ENCODE measurements at regions not wholly inside any gene's neighbourhood (a gene's known extent, or its start where the extent isn't known, plus 50 kb on each side); places are given as distances from the start of the nearest gene placed in this dataset.
A peak's percentile ranks its signal among the peaks of the same experiment; 100 is the strongest.

DNA sequence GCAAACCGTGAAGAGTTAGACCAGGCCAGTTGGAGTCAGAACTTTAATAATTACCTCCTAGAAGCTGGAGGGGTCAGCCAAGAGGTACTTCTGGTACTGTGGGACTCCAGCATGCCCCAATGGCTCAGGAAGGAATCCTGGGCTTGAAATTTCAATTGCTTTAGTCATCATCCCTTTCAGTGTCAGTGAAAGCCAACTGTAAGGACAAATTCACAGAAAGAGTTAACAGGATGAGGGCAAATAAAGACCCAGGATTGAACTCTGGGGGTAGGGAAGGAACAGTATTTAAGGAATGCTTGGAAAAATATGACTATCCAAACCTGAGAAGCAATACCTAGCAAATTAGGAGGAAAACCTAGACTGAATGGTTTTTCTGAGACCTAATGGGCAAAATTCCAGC is 735.1 kb upstream of the MARCKS start:
- H4K20me1 ChIP-seq (ENCODE audit: insufficient read depth, low read length), result no peaks in the 10 kb centered on the region
- peak overlapping the region; percentile 58 for H3K9ac ChIP-seq (ENCODE audit: low read length)
- no peaks in the 10 kb centered on the region for H3K79me2 ChIP-seq (ENCODE audit: insufficient read depth, low read length)
- Mint-ChIP-seq H3K27ac (ENCODE audit: unreplicated experiment) (peak overlapping the region; percentile 79), H3K36me3 (ENCODE audit: low read depth, unreplicated experiment) (no peaks in the 10 kb centered on the region), H3K27me3 (ENCODE audit: low read depth, unreplicated experiment) (no peaks in the 10 kb centered on the region), H3K9me3 (ENCODE audit: unreplicated experiment) (peaks cover 11% of the 10 kb centered on the region), H3K4me3 (ENCODE audit: unreplicated experiment) (no peak overlapping the region), H3K4me1 (ENCODE audit: low read depth, unreplicated experiment) (peaks cover 24% of the 10 kb centered on the region)
- no peaks in the 10 kb centered on the region for H3K9me3 ChIP-seq (ENCODE audit: insufficient read depth, low read depth, low read length)
- H3K4me2 ChIP-seq (ENCODE audit: low read length), result peak overlapping the region; percentile 77
- H3K27ac ChIP-seq (ENCODE audit: low read depth, low read length), result peak overlapping the region; percentile 82
- no peak overlapping the region for H3K4me3 ChIP-seq (ENCODE audit: insufficient read depth, low read depth, low read length)
- peaks cover 37% of the 10 kb centered on the region for H3K4me1 ChIP-seq (ENCODE audit: insufficient read depth, low read length)
- H3K27me3 ChIP-seq (ENCODE audit: insufficient read depth, low read length), result no peaks in the 10 kb centered on the region
- no peak overlapping the region for H2AFZ ChIP-seq (ENCODE audit: low read depth, low read length)
- peak; percentile 99 for FAIRE-seq
- peak; percentile 98 for DNase-seq (ENCODE audit: low read depth)
- TF ChIP-seq EZH2 (IDR thresholded peaks at IDR 0.05; ENCODE audit: insufficient read depth, low read length) (no peak), CTCF (IDR thresholded peaks at IDR 0.05; ENCODE audit: insufficient read depth, low read depth, low read length) (peak; percentile 48)
- H3K36me3 ChIP-seq (ENCODE audit: insufficient read depth, low read length), result no peaks in the 10 kb centered on the region

GRCh38 chr6:113125626-113126025 is 731.5 kb upstream of the MARCKS start:
- no peak overlapping the region for H3K4me3 ChIP-seq (ENCODE audit: insufficient read depth, low read depth, low read length)
- no peaks in the 10 kb centered on the region for H3K27me3 Mint-ChIP-seq (ENCODE audit: low read depth, unreplicated experiment)
- TF ChIP-seq CTCF (IDR thresholded peaks at IDR 0.05; ENCODE audit: insufficient read depth, low read depth, low read length) (no peak), EZH2 (IDR thresholded peaks at IDR 0.05; ENCODE audit: insufficient read depth, low read length) (no peak)
- H3K9me3 Mint-ChIP-seq (ENCODE audit: unreplicated experiment), result no peaks in the 10 kb centered on the region
- no peak overlapping the region for H3K4me2 ChIP-seq (ENCODE audit: low read length)
- H3K36me3 ChIP-seq (ENCODE audit: insufficient read depth, low read length), result no peaks in the 10 kb centered on the region
- H3K79me2 ChIP-seq (ENCODE audit: insufficient read depth, low read length), result no peaks in the 10 kb centered on the region
- H3K27ac Mint-ChIP-seq (ENCODE audit: unreplicated experiment), result no peak overlapping the region
- no peak overlapping the region for H3K9ac ChIP-seq (ENCODE audit: low read length)
- H3K9me3 ChIP-seq (ENCODE audit: insufficient read depth, low read depth, low read length), result no peaks in the 10 kb centered on the region
- no peak for FAIRE-seq
- peaks cover 24% of the 10 kb centered on the region for H3K4me1 ChIP-seq (ENCODE audit: insufficient read depth, low read length)
- H3K27me3 ChIP-seq (ENCODE audit: insufficient read depth, low read length), result no peaks in the 10 kb centered on the region
- no peak overlapping the region for H3K4me3 Mint-ChIP-seq (ENCODE audit: unreplicated experiment)
- no peak for DNase-seq (ENCODE audit: low read depth)
- no peaks in the 10 kb centered on the region for H4K20me1 ChIP-seq (ENCODE audit: insufficient read depth, low read length)
- peaks cover 11% of the 10 kb centered on the region for H3K4me1 Mint-ChIP-seq (ENCODE audit: low read depth, unreplicated experiment)
- H3K27ac ChIP-seq (ENCODE audit: low read depth, low read length), result no peak overlapping the region
- H3K36me3 Mint-ChIP-seq (ENCODE audit: low read depth, unreplicated experiment), result no peaks in the 10 kb centered on the region
- H2AFZ ChIP-seq (ENCODE audit: low read depth, low read length), result no peak overlapping the region

GRCh38 chr6:113127786-113128419 is 729.2 kb upstream of the MARCKS start:
- TF ChIP-seq CTCF (IDR thresholded peaks at IDR 0.05; ENCODE audit: insufficient read depth, low read depth, low read length) (no peak), EZH2 (IDR thresholded peaks at IDR 0.05; ENCODE audit: insufficient read depth, low read length) (no peak)
- no peaks in the 10 kb centered on the region for H3K36me3 Mint-ChIP-seq (ENCODE audit: low read depth, unreplicated experiment)
- peak; percentile 58 for FAIRE-seq
- peaks cover 5% of the 10 kb centered on the region for H3K4me1 ChIP-seq (ENCODE audit: insufficient read depth, low read length)
- no peak overlapping the region for H3K4me3 Mint-ChIP-seq (ENCODE audit: unreplicated experiment)
- no peak overlapping the region for H3K4me2 ChIP-seq (ENCODE audit: low read length)
- no peak overlapping the region for H3K9ac ChIP-seq (ENCODE audit: low read length)
- no peak overlapping the region for H3K27ac Mint-ChIP-seq (ENCODE audit: unreplicated experiment)
- H3K27me3 ChIP-seq (ENCODE audit: insufficient read depth, low read length), result no peaks in the 10 kb centered on the region
- H3K27ac ChIP-seq (ENCODE audit: low read depth, low read length), result no peak overlapping the region
- H2AFZ ChIP-seq (ENCODE audit: low read depth, low read length), result no peak overlapping the region
- no peaks in the 10 kb centered on the region for H3K9me3 ChIP-seq (ENCODE audit: insufficient read depth, low read depth, low read length)
- H3K36me3 ChIP-seq (ENCODE audit: insufficient read depth, low read length), result no peaks in the 10 kb centered on the region
- H3K4me3 ChIP-seq (ENCODE audit: insufficient read depth, low read depth, low read length), result no peak overlapping the region
- H3K79me2 ChIP-seq (ENCODE audit: insufficient read depth, low read length), result no peaks in the 10 kb centered on the region
- no peak for DNase-seq (ENCODE audit: low read depth)
- peaks cover 4% of the 10 kb centered on the region for H3K4me1 Mint-ChIP-seq (ENCODE audit: low read depth, unreplicated experiment)
- no peaks in the 10 kb centered on the region for H3K27me3 Mint-ChIP-seq (ENCODE audit: low read depth, unreplicated experiment)
- H4K20me1 ChIP-seq (ENCODE audit: insufficient read depth, low read length), result no peaks in the 10 kb centered on the region
- H3K9me3 Mint-ChIP-seq (ENCODE audit: unreplicated experiment), result no peaks in the 10 kb centered on the region
